ENCODE measurements at regions not wholly inside any gene's neighbourhood (a gene's known extent, or its start where the extent isn't known, plus 50 kb on each side); places are given as distances from the start of the nearest gene placed in this dataset.

DNA sequence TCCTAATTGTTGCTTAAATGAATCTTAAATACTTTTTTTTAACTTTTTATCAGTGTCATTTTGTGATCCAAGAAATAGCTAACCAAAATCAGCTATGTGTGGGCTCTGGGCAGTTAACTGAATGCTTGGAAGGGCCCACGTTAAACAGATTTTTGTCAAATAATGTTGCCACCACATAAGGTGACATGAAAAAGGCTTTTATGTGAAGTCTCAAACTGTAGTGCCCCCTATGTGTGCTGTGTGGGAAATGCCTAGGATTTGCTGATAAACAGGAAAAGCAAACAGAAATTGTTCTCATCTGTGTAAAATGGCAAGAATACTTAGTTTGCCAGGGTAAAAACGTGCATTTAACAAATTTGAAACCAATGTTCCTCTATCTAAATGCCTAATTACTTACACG, 242.2 kb downstream of the ZNF516 start:
- DNase-seq = no peak

DNA sequence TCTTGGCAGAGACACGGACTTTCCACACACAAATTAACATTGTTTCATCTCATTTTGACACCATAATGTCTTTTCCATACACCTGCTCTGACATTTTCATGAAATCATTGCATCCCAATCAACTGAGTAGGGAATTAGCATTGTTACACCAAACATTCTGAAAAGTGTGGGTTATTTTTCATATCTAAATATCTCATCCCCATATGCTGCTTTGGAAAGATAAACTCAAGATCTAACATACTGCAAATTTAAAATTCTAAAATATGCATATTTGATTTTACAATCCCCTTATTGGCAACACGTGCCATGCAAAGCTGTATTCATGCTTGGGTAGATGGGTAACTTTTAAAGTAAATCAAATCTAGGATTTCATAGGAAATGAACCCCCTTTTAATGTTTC, 242.9 kb downstream of the ZNF516 start:
- no peak for DNase-seq

GRCh38 chr18:76251691-76252090, 243.4 kb downstream of the ZNF516 start:
- DNase-seq = no peak

DNA sequence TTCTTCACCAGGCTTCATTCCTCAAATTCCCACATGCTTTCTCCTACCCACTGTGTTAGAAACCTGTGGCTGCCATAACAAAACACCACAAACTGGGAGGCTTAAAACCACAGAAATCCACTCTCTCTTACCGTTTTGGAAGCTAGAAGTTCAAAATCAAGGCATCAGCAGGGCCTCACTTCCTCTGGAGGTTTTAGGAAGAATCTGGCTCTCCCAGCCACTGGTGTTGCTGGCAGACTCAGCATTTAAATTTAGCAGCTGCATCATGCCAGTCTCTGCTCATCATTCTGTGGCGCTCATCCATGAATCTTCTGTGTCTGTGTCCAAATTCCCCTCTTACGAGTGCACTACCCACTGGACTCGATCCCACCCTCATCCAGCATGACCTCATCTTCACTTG, 248.5 kb downstream of the ZNF516 start:
- no peak for DNase-seq

DNA sequence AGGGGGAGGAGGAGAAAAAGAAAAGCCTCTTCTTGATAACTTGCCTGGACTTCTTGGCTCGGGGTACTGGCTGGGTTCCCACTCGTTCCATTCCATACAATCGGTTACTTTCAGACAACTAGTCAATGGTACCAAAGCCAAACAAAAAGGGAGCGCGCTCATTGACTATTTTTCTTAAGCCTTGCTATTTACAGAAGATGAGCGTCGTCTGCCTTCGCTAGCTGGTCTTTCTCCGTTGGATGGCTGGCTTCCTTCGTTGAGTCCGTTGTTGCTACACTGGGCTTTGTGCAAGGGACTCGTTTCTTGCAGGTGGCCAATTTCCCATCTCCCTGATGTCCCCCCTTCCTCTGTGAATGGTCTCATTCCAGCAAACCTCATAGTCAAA, 260.4 kb downstream of the ZNF516 start:
- DNase-seq = no peak

GRCh38 chr18:76233876-76234675, 261.0 kb downstream of the ZNF516 start:
- DNase-seq = no peak

GRCh38 chr18:76233406-76233805, 261.6 kb downstream of the ZNF516 start:
- no peak for DNase-seq

- no peak for DNase-seq
Measured at GRCh38 chr18:76232779-76233178, 262.3 kb downstream of the ZNF516 start.

- DNase-seq = no peak
Measured at GRCh38 chr18:76232010-76232409, 263.0 kb downstream of the ZNF516 start.

- DNase-seq = no peak
Measured at GRCh38 chr18:76231402-76231801, 263.6 kb downstream of the ZNF516 start.

DNA sequence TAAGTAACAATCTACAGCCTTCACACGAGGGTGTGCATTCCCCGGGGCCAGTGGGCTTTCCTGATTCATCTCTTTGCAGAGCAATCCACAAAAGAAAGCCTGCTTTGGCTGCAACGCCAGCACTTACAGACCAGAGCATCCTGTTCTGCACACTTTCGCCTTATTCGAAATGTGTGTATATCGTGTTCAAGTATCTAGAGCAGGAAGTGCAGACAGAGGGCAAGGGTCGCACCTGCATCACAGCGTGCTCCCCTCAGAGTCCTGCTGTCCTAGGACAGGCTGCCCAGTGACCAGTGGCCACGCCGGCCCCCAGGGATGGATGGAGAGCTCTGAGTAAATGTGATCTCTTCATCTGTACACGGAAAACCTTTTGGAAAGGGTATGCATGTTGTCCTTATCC, 264.3 kb downstream of the ZNF516 start:
- no peak for DNase-seq

GRCh38 chr18:76228716-76229115, 266.3 kb downstream of the ZNF516 start:
- no peak for DNase-seq

GRCh38 chr18:76227759-76228158, 267.3 kb downstream of the ZNF516 start:
- no peak for DNase-seq

GRCh38 chr18:76223403-76223802, 271.6 kb downstream of the ZNF516 start:
- no peak for DNase-seq

GRCh38 chr18:76219023-76219422, 276.0 kb downstream of the ZNF516 start:
- DNase-seq = no peak

- no peak for DNase-seq
Measured at GRCh38 chr18:76216096-76216495, 278.9 kb downstream of the ZNF516 start.

DNA sequence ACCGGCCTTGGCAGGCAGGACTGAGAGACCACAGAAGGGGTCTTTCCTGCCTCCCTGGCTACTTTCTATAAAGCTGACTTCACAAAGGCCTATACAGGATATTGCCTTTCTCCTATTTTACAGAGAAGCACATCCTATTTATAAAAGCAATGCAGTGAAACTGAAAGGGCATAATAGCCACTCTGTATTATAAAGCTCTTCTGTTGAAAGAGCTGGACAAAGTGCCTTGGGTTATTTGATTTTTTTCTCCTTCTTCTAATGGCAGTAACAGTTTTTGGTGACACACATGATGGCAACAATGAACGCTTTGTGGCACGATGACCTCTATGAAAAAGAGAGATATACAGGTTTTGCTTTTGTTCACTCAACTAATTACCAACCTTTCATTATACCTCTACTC, 281.1 kb downstream of the ZNF516 start:
- no peak for DNase-seq

- no peak for DNase-seq
Measured at GRCh38 chr18:76212960-76213359, 282.1 kb downstream of the ZNF516 start.

DNA sequence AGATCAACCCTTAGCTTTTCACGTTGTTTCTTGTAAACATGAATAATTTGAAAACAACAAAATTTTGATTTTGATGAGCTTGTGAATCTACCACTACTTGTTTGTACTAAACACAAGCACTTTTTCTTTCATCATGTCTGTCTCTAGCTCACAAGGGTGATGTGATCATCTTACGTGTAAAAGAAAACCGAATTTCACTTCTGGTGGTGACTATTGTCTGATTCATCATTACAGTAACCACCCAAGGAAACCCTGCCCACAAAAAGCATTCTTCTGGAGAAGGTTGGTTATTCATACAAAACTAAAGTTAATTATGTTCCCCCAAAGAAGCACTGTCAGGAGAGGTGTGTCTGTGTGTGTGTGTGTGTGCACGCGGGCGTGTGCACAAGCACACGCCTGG, 285.4 kb downstream of the ZNF516 start:
- peak; percentile 2 for DNase-seq

GRCh38 chr18:76208678-76209306, 286.2 kb downstream of the ZNF516 start:
- no peak for DNase-seq

- DNase-seq = no peak
Measured at GRCh38 chr18:76205906-76206305, 289.1 kb downstream of the ZNF516 start.

- DNase-seq = no peak
Measured at GRCh38 chr18:76203552-76203951, 291.5 kb downstream of the ZNF516 start.

GRCh38 chr18:76202322-76202721, 292.7 kb downstream of the ZNF516 start:
- no peak for DNase-seq

DNA sequence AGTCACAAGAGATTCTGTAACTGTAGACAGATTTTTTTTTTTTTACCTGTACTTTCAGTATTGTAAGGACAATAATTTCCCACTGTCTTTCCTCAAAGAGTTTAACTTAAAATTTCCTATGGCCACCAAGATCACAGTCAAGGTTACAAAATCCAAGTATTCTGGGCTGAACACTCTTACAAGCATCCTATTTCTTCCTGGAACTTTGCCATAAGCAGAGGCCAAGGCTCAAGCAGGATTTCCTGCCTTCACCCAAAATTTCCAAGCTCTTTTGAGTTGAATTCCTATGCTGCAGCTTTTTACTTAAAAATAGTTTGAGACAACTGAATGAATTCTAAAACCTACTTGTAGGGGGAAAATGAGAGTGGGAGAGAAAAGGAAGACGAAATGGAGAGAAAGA, 299.4 kb downstream of the ZNF516 start:
- no peak for DNase-seq

DNA sequence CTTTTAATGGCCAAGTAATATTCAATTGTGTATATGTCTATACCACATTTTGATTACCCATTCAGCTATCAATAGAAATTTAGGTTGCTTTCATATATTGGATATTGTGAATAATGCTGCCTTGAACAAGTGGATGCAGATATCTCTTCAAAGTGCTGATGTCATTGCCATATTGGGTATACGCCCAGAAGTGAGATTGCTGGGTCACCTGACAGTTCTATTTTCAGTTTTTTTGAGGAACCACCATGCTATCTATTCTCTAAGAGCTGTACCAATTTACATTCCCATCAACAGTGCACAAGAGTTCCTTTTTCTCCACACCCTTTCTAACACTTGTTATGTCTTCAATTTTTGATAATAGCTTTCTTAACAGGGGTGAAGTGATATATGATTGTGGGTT, 306.9 kb downstream of the ZNF516 start:
- no peak for DNase-seq
